ENCODE measurements at regions not wholly inside any gene's neighbourhood (a gene's known extent, or its start where the extent isn't known, plus 50 kb on each side); places are given as distances from the start of the nearest gene placed in this dataset.

GRCh38 chr9:79346350-79347020 lies 225.3 kb upstream of the TLE4 start:
- TF ChIP-seq, protein P1, sequence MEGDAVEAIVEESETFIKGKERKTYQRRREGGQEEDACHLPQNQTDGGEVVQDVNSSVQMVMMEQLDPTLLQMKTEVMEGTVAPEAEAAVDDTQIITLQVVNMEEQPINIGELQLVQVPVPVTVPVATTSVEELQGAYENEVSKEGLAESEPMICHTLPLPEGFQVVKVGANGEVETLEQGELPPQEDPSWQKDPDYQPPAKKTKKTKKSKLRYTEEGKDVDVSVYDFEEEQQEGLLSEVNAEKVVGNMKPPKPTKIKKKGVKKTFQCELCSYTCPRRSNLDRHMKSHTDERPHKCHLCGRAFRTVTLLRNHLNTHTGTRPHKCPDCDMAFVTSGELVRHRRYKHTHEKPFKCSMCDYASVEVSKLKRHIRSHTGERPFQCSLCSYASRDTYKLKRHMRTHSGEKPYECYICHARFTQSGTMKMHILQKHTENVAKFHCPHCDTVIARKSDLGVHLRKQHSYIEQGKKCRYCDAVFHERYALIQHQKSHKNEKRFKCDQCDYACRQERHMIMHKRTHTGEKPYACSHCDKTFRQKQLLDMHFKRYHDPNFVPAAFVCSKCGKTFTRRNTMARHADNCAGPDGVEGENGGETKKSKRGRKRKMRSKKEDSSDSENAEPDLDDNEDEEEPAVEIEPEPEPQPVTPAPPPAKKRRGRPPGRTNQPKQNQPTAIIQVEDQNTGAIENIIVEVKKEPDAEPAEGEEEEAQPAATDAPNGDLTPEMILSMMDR (IDR thresholded peaks at IDR 0.05) = no peak
- TF ChIP-seq POLR2A (IDR thresholded peaks at IDR 0.05) = no peak

Measured in uterus (tissue), 2 donors.